NCI-H2029 (cell line): ENCODE measurements at regions not wholly inside any gene's neighbourhood (a gene's known extent, or its start where the extent isn't known, plus 50 kb on each side); places are given as distances from the start of the nearest gene placed in this dataset.

ENCODE experiments used
- DNase-seq: peaks from one replicate; lab custom pipeline; 2025; lab: John Stamatoyannopoulos, UW

DNA sequence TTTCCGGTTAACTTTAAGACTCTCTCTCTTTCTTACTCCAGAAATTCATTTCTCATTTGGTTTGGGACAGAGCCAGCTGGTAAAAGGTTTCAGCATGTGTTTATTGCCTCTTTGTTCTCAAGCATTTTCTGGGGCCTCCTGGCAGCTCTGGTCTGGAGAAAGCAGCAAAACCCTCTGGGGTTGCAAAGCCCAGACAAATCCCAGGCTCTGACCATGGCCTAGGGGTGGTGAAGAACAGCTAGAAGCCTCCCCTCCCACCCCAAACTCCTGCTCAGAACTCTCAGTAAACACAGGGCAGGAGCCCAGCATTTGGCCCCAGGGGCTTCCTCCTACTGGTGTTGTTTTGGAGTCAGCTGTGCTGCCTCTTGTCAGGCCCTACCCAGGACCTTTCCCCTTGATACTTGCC, 124.2 kb upstream of the SERP2 start:
- no peak for DNase-seq

DNA sequence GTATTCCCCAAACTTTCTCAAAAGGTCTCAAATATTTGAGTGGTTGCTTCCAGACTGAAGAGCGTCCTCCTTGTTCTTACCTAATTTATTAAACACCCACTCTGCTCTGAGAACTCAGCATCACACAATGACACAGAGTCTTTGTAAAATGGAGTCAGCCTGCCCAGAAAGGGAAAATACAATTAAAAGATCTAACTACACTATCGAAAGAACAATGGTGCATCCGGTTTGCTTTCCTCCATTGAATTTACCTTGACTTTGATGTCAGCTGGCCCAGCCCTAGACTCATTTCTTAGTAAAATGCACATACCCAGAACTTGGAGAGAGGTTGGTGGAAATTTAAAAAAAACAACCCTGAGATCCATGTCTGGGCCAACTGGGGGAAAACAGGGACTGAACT, 120.7 kb upstream of the SERP2 start:
- no peak for DNase-seq

DNA sequence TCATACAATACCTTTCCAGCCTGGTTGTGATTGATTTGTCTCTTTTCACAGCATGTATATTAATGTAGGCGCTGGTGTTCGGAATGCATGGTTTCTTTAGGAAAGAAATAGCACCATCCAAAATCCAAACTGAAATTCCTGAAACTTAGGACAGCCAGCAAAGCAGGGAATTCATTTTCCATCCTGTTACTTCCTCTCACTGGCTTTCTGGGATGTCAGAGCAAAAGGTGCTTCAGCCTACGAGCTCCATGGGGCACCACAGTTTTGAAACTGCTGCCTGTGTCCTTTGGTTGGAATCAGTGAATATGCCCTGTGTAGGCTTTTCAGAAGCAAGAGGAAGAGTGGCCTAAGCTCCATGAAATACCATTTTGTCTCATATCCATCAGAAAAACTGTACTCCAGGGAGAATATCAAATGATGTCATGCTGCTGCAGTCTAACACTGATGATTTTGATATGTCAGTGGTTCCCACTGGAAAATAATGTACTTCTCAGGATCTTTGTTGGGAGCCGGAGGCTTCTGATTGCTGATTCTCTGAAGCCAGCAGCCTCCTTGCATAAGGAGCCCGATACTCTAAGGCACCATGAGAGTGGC, 117.8 kb upstream of the SERP2 start:
- DNase-seq = no peak

DNA sequence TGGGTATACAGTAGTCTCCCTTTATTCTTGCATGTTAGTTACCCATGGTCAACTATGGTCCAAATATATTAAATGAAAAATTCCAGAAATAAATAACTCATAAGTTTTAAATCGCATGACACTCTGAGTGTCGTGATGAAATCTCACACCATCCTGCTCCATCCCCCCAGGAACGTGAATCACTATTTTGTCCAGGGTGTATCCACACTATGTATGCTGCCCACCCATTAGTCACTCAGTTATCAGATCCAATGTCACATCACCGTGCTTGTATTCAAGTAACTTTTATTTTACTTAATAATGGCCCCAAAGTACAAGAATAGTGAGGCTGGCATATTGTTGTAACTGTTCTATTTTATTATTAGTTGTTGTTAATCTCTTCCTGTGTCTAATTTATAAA, 115.8 kb upstream of the SERP2 start:
- no peak for DNase-seq

DNA sequence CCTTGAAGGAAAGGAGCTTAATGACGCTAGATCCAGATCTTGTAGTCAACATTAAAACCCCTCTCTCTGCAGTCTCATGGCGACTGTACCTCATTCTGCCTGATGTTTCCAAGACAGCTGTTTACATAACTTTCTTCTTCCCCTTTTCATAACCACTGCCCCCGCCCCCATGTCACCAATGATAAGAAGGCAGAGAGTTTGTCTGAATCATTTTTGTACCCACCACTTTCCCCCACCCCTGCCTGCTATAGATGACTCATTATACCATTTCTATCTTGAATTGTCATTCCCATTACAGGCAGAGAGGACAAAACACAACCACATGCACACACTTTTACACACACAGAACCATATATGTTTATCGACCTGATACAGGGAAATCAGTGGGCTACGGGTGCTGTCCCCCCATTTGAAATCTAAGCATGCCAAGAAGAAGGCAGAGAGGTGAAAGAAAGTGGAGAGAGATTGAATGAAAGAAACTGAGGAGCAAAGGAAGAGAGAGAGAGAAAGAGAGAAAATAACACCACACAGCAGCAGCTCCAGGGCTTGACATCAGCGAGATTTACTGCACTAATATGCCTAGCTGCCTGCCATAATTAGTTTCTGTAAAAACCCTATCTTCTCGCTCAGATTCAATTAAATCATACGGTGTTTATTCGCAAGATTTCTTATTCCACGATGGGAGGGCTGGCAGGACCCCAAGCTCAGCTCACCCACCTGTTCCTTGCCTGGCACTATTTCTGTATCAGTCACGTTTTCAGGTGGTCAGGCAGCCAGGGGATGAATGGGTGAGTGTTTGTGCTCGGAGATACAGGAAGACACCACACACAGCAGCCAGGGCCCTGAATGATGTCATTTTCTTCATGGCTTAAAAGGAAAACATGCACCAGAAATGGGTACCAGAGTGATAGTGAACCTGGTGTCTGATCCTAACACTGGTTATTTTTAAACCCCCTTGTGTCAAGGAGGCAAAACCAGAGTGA, 114.3 kb upstream of the SERP2 start:
- no peak for DNase-seq

DNA sequence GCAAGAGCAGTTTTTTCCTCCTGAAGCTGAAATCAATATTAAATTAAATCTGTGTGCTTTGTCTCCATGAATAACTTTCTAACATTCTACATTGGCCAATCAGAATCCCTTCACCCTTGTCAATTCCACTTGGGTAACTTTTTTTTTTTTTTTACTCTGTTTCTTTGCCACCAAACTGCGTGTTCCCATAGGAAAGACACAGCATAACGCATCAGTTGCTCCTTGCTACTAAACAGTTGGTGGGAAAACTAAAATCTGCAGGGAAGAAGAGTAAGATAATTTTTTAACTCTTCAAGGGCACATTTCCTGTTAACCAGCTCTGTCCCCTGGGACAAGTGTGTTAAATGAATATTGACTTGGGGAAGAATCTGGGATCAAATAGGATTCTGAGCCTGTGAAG, 113.3 kb upstream of the SERP2 start:
- DNase-seq = no peak

DNA sequence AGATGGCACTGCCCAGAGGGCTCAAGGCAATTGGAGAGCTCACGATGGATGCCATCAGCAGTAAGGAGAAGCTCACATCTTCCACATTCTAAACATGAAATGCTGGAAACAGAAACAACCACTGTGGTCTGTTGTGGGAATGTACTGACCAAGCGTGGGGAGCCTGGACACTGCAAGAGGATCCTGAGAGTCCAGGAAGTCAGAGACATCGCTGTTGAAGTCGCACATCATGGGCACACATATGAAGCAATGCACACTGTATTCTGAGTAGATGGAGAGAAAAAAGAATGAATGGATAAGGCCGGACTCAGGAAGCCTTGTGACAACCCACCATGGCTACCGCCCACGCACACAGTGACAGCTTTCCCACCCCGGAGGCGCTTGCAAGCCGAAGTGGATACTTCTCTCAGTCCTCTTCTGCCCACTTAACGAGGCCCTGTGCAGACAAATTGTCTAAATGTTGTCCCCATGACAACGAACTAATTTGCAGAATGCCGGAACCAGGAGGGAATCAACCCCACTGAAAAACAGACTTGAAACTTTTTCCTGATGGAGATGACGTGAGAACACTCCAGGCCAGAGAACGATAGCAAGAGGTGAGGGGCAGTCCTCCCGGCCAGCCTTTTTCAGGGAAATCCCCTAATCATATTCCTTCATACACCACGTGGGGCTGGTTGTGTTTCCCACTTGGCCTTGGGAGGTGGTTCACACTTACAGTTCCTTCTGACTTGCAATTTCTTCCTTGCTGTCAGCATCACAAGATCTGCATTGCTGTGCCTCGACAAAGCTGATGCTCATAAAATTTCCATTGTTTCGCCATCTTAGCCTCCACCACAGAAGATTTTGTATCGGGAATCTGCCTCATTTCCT, 109.6 kb upstream of the SERP2 start:
- DNase-seq = no peak

DNA sequence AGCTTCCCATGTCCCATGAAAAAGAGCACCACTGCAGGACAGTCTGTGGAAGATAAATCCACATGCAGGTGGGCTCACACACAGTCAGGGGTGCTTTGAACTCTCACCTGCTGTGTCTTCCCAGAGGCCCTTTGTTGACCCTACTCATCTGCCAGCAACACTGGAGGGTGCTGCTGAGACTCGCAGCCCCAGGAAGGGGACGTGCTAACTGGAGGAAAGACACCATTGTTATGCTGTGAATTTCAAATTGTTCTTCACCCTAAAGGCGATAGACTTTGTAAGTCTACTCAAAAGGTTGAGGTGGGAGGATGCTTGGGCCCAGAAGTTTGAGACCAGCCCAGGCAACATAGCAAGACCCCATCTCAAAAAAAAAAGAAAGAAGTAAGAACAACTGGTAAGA, 107.3 kb upstream of the SERP2 start:
- no peak for DNase-seq

DNA sequence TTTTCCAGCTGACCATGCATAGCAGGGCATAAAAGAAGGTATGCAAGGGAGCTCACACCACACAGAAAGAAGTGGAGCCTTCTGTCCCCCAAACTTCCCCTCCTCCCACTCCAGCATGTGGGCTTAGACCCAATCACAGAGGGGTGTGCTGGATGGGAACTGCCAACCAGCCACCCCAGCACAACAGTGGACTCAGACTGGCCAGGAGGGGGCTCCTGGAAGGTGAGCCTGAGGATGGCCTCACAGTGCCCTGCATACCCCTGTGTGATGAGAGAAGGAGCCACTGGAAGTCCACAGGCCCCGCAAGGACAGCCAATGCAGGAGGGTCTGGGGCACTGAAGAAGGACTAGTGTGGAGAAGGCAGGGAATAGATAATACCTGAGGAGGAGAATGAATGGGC, 106.9 kb upstream of the SERP2 start:
- no peak for DNase-seq

DNA sequence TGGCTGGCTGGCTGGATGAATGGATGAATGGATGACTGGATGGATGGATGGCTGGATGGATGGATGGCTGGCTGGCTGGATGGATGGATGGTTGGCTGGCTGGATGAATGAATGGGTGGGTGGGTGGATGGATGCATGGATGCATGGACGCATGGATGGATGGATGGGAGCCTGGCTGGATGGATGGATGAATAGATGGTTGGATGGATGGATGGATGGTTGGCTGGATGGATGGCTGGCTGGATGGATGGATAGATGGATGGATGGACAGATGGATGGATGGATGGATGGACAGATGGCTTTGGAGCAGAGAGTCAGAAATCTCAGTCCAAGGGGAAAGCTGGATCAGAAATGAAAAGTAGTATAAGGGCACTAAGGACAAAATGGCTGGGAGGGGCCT, 106.4 kb upstream of the SERP2 start:
- DNase-seq = no peak

DNA sequence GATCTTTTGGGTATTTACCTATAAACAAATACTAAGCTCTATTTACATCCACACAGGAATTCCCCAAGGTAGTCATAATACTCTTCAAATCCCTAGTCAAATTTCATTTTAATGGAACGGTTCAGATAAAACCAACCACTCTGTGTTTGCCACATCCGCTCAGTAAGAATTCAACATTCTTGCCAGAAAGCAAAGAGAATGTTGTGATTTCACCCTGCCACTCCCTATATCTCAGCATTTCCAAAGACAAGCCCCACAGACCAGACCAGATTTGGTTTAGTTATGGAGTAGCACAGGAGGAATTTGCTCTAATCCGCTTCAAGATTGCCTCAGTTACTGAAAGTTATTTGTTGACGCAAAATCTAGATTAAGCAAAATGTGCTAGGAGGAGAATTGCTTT, 105.6 kb upstream of the SERP2 start:
- no peak for DNase-seq

DNA sequence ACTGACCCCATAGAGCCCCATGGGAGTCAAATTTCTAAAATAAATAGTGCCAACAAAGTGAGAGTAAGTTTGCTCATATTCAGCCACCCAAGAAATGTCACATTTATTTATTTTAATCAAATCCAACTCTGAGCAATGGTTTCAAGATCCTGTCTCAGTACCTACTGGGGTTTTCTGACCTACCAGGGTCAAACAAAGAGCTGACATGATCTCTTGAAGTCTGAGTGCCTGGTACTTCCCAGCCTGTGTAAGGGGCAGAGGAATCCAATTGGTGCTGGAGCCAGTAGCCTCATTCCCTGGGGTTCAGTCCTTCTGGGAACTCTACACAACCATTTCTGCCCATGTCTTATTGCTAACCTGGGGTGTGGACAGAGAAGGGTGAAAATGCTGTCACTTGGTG, 104.6 kb upstream of the SERP2 start:
- no peak for DNase-seq

DNA sequence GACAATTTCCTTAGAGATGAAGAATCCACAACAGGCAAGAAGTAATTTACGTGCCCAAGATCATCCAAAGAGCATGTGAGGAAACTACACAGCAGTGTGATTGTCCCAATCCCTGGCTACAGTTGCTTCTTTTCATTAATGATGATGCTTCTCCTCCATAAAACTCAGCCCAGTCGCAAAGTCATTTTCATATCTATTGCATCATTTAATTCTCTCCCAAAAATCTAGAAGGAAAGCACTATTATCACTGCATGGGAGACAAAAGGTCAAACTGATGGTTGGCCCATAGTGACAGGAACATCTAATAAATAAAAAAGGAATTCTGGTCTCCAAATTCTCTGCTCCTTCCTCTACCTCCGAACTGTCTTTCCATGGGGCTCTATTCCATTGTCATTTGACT, 103.5 kb upstream of the SERP2 start:
- DNase-seq = no peak

DNA sequence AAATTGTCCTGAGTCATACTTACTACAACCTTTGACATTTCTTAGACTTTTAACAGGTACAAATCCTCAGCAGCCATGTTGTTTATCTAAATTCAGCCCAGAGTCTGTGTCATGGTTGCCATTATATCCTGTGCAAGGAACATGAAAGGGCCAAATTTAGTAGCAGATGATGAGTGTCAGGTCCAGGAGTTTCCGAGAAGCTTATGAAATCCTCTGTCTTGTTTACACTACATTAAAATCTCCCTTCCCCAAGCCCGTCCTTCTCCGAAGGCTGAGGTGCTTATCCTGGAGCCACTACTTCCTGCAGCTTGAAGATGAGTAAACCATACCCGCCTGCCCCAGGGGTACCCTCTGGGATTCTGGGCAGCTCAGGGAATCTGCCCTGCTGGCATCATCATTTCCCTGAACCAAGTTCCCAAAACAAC, 102.6 kb upstream of the SERP2 start:
- DNase-seq = no peak

DNA sequence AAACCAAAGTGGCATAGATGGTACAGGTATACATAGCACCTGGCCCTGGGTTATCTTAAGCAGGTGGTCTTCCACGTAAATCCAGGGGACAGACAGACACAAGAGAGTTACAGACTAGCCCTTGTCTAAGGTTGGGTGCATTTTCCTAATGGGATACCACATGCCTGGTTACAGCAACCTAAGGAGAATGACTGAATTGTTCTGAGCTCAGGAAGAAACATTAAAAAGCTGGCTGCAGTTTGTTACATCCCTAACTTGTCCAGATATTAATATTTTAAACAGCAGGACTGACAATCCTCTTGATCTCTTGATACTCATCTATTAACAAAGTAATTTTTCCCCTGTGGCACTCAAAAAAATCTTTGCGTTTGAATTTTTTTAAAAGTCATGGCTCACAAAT, 102.2 kb upstream of the SERP2 start:
- no peak for DNase-seq

DNA sequence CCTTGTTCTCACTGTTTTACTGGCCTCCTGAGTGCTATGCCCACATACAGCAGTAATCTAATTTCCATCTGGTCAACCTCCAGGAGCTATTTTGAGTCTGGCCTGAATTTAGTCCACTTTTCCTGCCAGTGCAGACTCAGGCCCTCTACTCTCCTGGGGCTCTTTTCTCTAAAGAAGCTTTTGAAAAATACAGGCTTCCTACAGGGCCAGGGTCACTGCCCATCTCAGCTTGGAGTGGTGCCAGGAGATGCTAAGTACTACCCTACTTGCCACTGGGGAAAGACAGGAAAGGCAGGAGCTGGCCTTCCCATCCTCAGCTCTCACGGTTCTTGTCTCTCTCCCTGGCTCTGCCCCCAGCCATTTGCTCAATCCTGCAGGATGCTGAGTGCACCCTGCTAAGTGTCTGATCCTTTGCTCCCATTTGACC, 101.7 kb upstream of the SERP2 start:
- no peak for DNase-seq

DNA sequence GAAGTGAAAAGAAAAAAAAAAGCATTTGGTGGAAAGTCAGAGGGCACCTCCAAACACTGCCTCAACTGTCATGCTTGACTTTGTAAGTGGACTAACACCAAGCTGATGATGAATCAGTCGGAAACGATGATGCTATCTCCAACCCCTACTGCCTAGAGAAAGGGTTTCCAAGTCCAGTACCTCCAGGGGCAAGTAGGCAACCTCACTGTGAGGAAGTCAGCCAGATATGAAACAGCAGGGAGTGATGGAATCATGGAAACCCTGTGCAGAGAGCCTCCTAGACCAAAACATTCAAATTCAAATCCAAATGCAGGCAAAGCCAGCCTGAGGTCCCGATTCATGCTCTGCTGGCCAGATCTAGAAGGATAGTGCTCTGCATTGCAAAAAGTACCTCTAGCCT, 100.9 kb upstream of the SERP2 start:
- DNase-seq = no peak

DNA sequence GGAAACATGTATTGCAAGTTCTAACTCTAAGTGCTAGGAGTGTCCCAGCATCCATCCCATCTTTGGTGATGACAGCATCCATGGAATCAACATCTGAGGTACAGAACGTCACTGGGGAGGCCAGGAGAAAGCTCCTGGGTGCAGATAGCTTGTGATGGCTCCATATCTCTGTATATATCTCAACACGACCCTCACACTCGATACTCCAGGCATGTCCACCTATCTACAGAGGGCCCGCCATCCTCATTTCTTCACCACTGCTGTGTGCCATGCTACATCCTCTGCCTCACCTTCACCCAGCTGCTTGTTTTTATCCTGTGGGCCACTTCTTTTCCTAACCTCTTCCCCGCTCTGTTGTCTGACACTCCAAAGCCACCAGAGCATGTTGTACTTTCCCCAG, 100.4 kb upstream of the SERP2 start:
- DNase-seq = no peak

DNA sequence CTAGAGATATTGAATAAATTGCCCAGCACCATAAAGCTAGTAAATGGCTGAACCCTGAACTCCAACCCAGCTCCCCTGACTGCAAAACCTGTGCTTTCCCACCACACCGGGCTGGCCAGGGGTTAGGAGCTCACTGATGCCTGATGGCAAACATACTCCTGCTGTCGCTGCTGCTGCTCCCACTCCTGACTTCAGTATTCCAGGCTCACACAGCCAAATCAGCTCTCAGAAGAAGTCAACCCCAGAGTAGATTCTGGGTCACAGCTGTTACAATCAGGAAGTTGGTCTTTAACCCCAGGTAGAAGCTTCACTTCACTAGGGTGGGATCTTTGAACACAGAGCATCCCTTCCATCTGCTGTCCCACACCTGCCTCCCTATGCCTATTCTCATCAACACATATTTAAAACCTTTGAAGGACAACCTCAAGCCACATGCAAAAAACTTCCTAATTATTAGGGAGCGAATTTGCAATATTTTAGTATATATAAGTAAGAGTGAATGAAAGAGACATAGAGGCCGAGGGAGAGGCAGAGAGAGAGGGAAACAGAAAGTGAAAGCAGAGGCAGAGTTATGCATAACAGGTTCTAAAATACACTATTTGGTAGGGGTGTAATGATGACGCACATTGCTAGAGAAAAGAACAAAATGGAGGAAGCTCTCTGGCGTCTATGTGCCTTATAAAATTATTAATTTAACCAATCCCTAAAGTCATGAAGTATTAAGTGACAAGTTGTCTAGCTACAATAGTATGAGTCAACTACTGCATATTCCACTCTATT, 99.4 kb upstream of the SERP2 start:
- DNase-seq = peak; percentile 36

DNA sequence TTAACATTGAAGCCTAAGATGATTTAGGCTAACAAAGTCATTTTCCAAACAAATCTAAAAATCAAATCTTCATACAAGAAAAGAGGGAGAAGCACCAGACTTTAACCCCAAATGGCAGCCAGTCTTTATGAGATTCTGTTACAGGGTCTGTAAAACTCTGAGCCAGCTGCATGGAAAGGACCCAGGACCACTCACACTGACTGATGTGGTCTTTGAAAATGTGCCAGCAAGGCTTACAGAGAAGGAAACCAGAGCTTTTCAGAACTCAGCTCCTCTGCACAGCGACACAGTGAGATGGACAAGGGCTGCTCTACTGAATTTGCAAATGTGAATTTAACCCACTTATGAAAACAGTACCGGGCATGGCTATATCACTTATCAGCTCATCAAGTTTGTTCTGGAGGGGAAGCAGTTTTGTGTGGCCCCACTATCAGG, 98.8 kb upstream of the SERP2 start:
- no peak for DNase-seq

DNA sequence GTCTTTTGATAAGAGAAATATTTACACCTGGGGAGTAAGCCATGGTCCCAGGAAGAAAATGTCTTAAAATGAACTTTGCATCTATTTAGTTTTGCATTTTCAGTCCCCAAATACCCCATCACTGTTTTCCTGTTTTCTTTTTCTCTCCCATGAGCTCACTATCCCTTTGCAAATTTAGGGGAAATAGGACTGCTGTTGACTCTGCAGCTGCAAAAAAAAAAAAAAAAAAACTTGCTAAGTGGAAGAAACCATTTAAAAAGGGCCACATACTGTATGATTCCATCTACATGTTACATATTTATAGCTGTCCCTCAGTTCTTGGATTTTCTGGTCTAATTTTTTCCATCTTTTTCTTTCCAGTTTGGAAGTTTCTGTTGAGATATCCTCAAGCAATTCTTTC, 98.2 kb upstream of the SERP2 start:
- DNase-seq = no peak

DNA sequence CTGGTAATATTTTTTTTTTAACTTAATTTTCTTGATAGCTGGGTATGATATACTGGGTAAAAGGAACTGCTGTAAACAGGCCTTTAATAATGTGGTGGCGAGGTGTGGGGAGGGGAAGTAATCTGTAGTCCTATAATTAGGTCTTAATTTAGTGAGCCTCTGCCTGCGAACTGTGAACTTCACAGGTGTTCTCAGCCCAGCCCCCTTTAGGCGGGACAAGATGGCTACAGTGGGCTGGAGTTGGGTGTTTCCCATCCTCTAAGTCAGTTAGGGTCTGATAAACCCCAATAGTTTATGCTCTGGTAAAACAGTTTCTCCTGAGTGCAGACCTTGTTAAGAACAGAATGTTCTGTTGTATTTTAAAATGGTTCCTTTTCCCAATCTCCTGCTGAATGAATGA, 97.6 kb upstream of the SERP2 start:
- DNase-seq = no peak
